ENCODE measurements at regions not wholly inside any gene's neighbourhood (a gene's known extent, or its start where the extent isn't known, plus 50 kb on each side); places are given as distances from the start of the nearest gene placed in this dataset.
"Not testable (repeated sequence)": the region's sequence is repeated elsewhere in the genome, so short reads cannot be mapped to it uniquely, and the experiment has no call there.

DNA sequence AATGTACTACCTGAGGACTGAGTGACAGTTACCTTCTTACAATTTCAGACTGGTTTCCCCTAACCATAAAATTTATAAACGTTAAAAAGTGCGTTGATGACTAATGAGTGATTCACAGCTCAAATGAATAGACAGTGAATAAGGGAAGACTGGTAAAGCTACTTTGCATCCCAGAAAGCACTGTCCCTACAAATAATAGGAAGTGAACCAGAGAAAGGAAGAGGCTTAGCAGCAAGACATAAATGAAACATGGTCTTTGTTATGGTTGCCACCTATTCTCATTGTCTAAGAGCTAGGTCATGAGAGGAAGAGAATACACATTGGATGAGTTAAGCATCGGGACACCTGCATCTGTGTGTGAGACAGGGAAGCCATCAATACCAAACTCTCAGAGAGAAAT, 849.2 kb downstream of the TAF11L14 start:
- DNase-seq = no peak

DNA sequence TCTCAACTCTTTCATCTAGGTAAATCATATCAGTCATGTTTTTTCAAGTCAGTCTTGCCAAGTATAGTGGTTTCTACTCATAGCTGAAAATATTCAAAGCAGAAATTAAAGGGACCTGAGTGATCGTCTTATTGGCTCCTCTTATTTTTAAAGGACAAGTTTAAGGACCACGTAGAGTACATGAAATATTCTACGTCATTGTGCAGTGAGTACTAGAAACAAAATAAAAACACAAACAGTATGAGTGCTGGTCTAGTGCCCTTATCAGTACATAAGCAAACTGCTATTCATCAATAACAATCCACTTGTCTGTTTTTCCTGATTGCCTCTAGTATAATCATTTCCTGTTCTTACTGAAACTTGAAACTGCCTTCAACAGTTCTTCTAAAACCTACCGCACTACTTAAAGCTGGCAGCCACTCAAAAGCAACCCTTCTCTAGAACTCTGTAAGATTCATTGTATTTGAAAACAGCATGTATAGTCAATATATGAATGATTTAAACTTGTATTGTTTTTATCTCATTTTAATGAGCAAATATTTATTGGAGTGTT, 853.7 kb downstream of the TAF11L14 start:
- DNase-seq = no peak

DNA sequence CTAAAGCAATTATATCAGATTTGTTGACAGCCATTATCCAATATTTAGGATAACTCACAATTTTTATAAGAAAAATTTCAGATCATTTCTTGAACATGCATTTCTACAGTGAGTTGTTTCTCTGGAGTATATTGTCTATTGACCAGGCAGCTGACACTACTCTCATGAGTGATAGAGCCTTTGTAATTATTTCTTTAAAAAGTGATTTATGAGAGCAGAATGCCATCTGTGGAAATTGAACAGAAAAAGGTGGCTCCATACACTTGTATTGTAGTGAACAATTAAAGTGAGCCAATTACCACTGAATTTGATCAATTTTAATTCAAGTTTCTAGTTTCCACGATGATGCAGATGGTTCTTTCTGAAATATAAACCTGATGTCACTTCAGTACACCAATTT, 855.4 kb downstream of the TAF11L14 start:
- DNase-seq = no peak

DNA sequence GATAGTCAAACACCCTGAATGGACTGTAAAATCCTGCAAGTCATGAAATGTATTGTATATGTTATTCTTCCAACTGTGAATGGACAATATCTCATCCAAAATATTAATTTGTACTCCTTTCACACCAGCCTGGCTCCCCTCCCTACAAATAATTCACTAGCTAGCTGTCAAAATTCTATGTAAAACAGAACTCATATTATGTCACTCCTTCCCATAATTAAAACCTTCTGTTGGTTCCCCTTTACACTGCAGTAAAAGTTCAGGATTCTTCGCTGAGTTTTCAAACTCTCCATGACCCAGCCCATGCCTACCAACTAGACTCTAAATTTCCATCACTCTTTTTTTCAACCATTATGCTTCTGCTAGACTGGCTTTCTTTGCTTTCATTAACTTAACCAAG, 857.1 kb downstream of the TAF11L14 start:
- DNase-seq = no peak

DNA sequence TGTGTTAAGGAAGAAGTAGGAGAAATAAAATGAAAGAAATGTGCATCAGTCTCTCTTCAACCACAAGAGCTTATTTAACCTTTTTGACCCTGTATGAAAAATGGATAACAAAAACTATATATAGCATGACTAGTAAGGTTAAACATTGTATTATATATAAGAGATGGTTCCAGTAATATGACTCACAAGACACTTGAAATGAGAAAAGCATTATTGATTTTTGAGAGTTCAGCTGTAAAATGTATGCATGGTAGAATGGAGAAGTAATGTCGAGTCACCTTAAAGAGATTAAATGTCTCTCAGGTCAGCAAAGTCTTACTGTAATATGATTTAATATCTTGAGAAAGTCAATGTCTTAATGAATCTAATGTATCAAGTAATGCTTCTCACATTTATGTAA, 860.9 kb downstream of the TAF11L14 start:
- no peak for DNase-seq

DNA sequence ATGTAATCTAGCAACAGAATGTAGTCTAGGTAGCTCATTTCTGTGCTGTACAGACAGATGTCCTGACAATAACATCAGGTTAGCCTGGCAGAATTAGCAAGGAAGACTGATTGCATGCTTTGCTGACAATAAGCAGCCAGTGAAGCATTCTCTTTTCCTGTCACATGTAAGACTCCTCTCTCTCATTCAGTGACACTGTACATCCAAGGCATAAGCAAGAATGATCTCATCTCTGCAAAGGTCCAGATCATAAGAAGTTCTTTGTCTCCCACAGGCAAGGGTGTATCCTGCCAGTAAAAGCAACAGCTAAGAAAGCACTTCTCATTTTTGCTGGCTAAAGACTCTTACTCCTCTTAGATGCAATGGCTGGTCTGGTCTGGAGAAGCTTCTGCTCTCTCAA, 861.8 kb downstream of the TAF11L14 start:
- no peak for DNase-seq

DNA sequence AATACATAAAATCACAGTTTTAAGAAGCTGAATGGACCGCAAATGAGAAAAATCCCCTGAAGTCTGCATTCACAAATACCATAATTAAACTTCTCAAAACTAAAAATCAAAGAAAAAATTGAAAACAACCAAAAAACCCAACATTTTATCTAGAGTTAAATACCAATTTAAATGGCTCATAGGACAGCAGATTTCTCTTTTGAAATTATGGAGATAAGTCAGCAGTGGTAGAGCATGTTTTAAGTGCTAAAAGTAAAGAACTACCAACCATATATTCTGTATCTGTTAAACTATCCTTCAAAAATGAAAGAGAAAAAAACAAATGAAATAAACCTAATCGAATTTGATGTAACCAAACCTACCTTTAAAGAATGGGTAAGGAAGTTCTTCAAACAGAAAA, 862.8 kb downstream of the TAF11L14 start:
- no peak for DNase-seq

DNA sequence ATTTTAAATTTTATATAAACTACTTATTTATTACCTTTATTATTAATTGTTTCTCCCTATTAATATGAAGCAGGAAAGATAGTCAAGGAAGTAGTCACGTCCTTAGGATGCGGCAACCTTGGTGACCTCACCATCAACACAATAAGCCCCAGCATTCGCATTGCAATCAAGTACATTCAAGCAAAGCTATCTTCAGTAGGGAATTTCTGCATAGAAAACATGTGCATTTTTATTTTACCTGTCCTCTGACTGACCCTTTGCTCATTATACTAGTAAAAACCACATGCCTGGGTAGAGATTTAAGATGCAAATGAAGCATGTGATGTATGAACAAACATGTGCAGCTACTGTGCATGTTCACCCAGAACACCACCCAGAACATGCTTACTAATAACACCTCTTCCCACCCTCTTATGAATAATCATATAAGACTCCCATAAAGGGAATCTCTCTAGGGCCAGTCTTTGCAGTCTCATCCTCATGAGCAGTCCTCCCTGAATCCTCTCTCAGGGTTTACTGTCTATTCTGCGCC, 869.6 kb downstream of the TAF11L14 start:
- DNase-seq = no peak

DNA sequence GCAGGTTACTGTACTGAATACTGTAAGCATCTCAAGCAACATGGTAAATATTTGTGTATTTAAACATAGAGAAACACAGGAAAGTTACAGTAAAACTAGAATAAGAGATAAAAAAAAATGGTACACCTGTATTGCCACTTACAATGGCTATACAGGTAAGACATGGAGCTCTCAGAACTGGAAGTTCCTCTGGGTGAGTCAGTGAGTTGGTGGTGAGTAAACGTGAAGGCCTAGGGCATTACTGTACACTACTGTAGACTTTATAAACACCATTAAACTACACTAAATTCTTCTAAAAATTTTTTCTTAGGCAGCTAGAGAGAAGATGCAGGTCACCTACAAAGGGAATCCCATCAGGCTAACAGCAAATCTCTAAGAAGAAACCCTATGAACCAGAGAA, 872.9 kb downstream of the TAF11L14 start:
- DNase-seq = no peak

DNA sequence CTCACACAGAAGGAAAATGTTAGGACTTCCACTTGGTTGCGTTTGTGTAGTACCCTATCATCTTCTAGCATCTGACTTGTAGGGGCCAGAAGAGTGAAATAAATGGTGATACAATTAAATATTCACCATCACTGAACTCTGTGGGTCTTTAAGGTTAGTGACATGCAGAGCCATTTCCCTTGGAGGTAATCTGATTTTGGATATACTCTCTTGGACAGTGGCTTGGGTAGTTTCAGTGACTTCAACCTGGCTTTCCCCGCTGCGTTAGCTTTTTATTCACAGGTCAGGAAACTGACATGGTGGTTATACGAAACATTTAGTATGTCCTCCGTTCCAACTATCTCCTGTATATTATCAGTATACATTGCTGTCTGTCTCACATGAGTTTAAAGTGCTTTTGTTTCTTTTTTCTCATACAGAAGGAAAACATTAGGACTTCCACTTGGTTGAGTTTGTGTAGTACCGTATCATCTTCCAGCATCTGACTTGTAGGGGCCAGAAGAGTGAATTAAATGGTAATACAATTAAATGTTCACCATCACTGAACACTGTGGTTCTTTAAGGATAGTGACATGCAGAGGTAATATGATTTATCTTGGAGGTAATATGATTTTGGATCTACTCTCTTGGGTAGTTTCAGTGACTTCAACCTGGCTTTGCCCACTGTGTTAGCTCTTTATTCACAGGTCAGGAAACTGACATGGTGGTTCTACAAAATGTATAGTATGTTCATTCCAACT, 883.6 kb downstream of the TAF11L14 start:
- no peak for DNase-seq

DNA sequence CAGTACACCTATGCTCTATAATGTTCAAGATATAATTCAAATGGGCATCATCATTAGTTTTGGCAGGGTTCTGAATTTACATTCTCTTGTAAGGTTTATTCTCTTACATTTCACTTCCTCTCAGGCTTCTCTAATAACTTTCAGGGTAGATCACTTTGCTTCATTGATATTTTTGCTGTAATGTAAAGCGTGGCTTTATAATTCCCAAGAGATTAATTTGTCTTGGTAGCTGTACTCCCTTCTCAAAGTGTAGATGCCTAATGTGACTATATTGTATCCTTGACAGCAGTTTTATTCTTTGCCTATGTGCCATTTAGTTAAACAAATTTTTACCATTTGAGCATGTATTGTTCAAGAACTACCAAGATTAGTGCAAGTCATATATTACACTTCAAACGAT, 889.1 kb downstream of the TAF11L14 start:
- no peak for DNase-seq

DNA sequence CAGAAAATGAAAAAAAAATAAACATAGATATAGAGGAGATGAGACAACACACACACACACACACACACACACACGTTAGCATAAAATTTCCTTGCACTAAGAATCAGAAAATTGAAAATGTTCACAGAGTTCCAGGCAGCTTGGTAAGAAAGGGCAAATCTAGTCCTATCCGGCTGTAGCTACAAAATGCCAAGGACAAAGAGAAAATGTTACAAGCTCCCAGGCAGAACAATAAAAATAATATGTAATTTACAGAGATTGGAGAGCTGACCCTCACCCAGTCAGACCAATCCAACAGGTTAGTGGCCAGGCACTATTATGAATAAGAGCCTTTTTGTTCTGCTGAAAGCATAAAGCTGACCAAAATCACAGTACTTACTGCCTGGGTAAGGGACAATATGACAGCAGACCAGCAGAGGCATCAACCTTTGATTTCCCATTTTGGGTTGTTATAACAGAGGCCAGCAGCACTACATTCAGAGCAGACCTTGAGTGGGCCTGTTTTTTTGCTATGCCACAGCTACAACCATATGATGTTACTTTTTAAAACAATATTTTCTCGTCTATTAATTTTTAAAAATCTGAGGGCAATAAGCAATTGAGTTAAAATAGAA, 892.6 kb downstream of the TAF11L14 start:
- no peak for DNase-seq

DNA sequence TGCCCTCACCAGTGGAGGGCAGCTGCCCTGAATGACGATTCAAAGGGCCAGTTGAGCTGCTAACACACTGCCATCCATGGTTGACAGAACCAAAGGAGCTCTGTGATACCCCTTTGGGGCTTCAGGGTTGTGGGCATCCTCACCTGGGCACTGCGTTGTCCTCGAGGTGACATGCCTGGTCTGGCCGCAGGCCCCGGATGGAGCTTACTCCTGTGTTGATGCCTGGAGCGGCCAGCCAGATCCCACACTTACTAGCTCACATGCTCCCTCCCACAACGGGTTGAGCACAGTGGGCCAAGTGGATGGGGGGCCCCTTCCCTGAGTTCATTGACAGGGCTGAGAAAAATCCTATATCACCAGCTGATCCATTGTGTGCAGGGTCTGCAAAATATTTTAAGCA, 898.9 kb downstream of the TAF11L14 start:
- DNase-seq = no peak

DNA sequence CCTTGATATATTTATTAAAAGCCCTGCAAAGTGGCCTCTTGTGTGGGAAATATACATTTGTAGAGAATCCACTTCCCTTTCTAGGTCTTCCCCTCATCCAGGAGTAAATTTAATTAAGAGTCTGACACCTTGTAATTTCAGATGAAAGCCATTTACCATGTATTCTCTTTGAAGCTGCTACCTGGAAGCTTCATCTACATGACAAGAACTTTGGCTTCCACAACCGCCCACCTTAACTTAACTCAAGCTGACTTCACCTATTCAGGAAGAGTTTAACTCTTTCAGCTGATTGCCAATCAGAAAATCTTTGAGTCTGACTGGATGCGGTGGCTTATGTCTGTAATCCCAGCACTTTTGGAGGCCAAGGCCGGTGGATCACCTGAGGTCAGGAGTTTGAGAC, 899.9 kb downstream of the TAF11L14 start:
- DNase-seq = no peak

DNA sequence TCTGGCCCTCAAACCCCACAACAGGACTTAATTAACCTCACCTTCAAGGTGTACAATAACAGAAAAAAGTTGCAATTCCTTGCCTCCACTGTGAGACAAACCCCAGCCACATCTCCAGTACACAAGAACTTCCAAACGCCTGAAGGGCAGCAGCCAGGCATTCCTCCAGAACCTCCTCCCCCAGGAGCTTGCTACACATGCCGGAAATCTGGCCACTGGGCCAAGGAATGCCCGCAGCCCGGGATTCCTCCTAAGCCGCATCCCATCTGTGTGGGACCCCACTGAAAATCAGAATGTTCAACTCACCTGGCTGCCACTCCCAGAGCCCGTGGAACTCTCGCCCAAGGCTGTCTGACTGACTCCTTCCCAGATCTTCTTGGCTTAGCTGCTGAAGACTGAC, 901.5 kb downstream of the TAF11L14 start:
- not testable (repeated sequence) for DNase-seq

DNA sequence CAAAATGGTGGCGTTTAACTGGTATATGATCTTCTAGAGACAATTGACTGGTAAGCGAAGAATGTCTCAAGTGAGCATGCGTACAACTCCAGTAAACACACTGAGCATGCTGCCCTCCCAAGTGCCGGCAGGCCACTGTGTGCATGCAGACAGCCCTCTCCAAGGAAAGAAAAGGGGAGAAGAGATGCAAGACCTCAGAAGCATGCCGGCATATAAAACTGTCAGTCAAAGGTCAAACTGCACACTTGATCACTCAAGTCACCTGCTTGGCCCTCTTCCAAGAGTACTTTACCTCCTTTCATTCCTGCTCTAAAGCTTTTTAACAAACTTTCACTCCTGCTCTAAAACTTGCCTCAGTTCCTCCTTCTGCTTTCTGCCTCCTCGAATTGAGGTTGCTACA, 910.2 kb downstream of the TAF11L14 start:
- DNase-seq = no peak

DNA sequence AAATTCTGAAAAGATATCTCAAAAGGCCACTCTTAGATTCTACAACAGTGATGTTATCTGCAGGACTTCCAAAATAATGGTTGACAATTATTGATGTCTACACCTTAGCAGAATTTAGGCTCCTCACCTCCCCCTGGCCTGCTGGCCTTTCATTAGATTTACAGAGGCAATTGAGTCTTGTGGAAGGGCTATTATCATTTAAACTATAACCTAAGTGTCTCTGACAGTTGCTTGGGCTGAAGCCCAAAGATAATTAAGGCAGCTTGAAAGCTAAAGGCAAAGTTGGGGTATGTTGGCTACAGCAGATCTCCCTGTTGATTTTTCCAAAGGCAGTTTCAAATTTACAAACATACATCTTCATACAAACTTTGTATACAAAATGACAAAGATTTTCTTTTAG, 912.3 kb downstream of the TAF11L14 start:
- DNase-seq = no peak

DNA sequence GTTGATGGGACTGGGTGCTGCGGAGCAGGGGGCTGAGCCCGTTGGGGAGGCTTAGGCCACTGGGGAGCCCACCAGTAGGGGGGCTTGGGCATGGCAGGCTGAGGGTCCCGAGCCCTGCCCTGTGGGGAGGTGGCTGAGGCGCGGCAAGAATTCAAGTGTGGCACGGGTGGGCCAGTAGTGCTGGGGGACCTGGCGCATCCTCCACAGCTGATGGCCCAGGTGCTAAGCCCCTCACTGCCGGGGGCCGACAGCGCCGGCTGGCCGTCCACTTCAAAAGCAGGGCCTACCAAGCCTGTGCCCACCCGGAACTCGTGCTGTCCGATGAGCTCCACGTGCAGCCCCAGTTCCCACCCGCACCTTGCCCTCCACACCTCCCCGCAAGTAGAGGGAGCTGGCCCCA, 917.5 kb downstream of the TAF11L14 start:
- no peak for DNase-seq

DNA sequence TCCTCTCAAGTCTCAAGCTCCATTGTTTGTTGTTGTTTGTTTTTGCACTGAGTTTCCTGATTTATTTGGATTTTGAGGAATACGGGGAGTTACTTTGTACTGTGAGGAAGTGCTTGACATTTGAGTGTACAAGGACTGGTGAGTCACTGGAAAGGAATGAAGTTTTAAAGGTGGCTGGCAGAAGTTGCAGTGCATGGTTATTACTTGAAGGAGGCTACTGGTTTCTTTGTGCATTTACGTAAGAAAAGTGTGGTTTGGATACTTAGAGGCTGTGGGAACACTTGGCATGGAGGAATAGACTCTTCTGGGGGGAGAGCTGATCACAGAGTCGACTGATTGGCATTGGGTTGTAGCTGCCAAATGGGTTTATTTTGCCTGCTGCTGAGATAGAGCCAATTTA, 919.0 kb downstream of the TAF11L14 start:
- DNase-seq = no peak

DNA sequence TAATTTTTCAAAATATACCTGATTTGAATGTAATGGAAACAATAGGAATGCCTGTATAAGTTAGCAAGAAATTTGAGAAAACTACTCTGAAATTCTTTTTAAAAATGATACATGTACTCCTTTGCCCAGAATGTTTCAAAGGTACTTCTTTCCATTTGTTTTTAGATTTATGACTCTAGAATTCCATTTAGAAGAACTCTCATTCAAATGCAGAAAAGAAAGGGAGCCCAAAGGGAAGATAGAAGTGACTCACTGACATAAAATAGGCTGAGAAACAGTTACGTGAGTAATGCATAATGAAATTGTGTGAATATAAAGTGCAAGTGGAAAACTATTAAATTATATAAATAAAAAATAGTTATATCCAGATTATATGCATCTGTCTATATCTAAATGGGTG, 926.3 kb downstream of the TAF11L14 start:
- no peak for DNase-seq

DNA sequence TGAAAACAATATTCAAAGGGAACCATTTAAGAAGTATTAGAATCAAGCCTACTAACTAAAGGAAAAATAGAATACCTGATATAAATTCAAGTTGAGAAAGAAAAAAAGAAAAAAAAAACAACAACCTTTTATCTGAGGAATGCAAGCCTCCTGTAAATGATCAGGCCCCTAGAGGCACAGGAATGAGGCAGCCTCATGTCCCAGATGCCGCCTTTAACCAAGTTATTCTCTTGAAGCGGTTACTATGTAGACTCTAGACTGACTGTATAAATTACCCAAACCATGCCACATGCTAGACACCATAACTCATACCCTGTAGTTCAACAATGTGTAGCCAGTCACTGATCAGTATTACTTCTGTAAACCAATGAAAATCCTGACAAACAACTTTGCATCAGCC, 929.6 kb downstream of the TAF11L14 start:
- no peak for DNase-seq

DNA sequence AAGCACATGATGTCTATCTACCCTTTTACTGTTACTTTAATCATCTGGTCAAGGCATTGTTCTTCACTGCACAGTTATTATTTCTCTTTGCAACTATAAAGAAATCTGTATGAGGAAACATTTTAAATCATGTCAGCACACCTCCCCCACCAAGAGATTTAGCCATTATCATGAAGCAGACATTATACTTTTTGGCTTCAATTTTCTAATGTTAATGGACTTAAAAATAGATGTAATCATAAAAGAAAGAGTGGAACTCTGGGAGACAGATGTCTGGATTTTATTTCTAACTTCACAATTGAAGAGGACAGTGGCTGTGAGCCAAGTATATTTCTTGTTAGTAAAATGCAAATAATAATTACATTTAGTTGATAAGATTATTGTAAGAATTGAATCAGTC, 932.4 kb downstream of the TAF11L14 start:
- no peak for DNase-seq

DNA sequence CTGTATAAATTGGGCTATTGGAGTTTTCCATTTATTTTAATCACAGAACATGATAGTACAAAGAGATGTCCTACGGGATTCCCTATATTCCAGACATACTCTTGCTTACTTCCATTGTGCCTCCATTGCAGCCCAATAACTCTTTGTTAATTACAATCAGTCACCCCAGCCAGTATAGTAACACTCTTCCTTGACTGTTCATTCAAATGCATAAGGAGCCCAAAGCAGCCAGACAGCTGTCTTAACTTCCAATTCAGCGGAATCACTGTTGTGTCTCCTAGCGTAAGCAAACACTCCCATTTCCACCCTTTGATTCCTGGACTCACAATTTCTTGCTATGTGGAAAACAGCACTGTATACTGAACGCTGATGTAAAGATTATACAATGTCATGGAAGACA, 942.3 kb downstream of the TAF11L14 start:
- DNase-seq = no peak

DNA sequence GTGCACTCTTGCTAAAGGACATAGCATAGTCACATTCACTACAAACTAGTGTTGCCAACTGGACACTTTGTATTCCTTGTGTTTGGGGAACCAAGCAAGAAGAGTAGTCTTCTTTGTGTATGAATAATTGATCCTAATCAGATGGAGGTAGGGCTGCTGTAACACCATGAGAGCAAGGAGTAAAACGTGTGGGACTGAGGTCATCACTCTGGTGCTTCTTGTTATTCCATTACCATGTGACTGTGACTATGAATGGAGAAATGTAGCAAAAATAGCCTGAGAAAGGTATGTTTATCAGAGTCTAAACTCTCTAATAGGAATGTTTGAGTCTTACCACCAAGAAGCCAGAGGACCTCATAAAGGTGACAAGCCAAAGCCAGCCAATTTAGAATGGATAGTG, 966.9 kb downstream of the TAF11L14 start:
- no peak for DNase-seq

Data from inflammatory macrophage (primary cell).